HG03066 (cell line): ENCODE measurements at regions not wholly inside any gene's neighbourhood (a gene's known extent, or its start where the extent isn't known, plus 50 kb on each side); places are given as distances from the start of the nearest gene placed in this dataset.

Experiments used
- ATAC-seq: cut with Tn5 transposase; IDR thresholded peaks from one replicate; pipeline ENCODE4 v1.9.1; 2021; ENCODE audit warnings: low read depth; ENCODE audit not compliant: unreplicated experiment

DNA sequence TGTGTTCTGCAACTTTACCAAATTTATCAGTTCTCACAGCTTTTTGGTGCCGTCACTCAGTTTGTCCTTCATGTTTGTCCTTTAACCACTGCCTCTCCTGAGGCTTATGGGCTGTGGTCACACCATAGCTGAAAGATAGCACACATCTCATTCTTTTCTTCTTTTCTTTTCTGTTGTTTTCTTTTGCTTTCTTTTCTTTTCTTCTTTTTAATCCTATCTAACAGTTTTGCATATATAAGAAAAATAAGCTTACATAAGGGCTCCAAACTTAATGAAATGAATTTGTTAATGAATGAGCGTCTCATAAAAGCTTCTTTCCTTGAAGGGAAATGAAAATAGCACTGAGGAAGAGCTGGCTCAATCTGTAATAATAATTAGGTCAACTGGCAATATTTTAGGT lies 1061.2 kb downstream of the PCDH18 start:
- no peak for ATAC-seq

DNA sequence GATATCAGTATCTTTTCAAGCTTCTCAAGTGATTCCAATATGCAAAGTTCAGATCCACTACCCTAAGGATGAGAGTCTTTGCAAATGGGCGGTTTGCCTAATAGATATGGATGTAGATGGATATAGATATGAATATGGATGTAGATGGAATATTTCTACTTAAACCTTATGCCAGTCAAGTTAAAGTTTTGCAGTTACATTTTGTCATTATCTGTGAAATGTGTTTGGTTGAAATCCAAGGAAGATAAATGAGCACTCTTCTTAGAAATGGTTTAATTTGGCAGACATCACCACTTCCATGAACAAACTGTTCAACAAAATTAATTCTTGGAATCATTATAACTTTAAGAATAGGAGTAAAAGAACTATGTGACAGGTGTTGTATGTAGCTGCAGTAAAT lies 1066.6 kb downstream of the PCDH18 start:
- ATAC-seq: no peak

DNA sequence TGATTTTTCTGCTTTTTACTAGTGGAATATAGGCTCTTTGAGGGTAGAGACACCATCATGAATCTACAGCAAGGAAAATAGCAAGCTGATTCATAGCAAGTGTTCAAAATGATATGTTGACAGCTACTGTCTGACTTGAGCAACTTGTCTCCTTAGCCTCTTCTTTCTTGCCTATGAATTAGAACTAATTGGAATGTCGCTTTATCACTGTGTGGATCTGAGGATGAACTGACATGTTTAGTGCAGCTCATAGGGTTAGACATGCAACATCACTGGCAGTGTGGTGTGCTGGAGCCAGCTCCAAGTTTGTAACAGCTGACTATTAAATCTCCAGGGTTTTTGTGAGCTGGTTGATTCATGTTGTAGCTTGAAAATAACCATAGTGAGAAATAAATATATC lies 1068.4 kb downstream of the PCDH18 start:
- no peak for ATAC-seq

DNA sequence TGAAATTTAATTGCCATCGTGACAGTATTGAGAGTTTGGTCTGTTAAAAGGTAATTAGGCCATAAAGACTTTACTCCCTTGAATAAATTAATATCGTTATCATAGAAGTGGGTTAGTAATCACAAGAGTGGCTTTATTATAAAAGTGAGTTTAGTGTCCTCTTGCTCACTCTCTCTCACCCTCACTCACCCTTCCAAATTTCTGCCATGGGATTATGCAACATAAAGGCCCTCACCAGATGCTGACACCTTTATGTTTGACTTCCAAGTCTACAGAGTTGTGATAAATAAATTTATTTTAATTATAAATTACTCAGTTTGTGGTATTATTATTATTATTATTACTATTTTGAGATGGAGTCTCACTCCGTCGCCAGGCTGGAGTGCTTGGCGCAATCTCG lies 1070.8 kb downstream of the PCDH18 start:
- ATAC-seq: no peak

DNA sequence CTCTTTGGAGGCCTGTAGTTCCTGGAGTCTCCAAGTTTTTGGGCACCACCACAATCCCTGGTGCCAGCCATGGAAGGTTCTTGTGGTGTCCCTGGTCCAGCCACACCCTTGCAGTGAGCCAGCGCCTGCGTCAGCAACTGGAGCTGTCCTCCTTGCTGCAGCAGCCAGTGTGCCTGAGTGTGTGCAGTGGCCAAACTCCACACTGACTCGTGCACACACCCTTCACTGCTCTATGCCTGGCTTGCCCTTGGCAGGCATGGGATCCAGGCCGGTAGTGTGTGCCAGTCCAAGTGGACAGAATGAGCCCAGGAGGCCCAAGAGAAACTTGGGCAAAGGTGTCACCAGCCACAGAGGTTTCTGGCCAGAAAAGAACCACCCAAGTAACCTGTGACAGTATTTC lies 1074.0 kb downstream of the PCDH18 start:
- ATAC-seq: no peak

DNA sequence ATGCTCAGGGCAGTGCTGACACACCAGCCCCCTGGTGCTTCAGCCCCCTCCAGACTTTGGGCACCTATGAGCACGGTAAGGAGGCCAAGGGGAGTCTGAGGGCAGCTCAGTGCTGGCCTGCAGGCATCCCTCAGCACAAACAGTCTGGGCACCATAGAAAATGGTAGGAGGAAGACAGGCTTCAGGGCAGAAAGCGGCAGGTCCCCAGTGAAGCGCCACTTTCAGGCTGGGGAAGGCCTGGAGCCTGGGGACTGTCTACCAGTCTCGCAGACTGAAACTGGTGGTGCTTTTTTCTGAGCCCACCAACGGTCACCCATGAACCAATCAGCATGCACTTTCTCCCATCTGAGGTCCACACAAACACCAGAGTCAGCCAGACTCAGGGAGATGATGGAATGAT lies 1074.7 kb downstream of the PCDH18 start:
- no peak for ATAC-seq

DNA sequence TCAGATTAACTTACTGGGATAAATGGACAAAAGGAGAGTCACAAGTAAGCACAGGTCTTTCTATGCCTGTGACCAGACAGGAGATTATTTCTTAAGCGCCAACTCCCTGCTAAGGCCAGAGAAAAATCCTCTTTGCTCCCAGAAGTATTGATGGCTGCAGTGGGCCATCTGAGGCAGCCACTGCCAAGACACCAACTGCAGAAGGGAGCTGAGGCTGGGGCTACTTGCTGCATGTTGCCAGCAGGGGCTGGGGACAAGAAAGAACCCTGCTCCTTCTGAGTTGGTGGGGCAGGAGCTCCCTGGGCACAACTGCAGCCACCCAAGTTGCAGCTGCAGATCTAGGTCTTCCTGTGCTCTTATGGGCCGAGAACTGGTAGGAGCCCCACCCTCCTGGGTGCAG lies 1075.3 kb downstream of the PCDH18 start:
- no peak for ATAC-seq

DNA sequence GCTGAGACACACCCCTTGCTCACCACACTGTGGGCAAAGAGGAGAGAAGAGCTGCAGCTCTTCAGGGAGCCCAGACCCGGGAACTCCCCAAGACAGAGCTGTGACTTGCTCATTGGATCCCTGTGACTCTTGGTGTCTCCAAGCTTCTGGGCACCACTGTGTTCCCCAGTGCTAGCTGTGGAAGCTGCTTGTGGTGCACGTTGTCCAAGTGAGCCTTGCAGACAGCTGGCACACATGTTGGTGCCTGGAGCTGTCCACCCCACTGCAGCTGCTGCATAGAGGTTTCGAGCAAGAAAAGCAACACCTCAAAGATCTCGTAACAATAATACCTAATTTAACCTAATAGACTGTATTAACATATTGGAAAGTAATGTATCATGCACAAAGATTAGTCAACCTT lies 1089.3 kb downstream of the PCDH18 start:
- no peak for ATAC-seq

DNA sequence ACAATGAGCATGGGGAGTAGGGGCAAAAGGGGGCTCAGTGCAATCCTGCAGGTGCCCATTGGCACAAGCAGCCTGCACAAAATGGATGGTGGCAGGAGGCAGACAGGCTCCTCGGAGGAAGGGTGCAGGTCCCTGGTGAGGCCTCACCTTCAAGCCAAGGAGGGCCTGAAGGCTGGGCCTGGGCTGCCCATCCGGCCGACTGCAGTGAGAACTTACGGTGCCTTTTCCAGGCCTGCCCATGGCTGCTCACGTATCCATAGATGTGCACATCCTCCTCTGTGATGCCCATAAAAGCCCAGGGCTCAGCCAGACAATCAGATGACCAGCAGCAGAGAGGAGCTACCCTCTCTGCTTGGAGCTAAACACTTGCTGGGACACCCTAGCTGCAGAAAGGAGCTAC lies 1089.8 kb downstream of the PCDH18 start:
- no peak for ATAC-seq

DNA sequence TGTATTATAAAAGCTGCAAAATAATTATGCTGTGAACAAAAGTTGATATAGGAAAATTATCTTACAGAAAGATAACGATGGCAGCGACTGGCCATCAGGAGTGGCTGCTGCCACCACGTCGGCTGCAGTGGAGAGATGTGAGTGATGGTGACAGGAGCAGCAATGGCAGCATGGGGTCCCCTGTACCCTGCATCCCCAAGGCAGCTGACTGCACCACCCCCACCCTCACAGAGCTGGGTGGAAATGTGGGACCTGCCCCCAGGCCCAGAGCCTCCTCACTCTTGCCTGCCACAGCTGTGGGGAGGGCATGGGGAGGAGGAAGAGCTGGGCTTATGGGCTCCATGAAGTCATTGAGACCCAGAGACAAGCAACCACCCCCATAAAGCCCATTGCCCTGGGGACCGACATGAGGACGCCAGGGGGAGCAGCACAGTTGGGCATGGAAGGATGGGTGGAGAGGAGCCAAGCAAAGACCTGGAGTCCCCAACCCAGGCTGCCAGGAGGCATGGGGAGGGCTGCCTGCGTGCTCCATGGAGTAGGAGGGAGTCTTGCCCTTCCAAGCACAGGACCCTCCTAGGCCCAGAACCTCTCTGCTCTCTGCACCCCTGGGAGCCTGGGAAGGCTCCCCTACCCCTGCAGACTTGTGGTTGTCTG lies 1090.5 kb downstream of the PCDH18 start:
- ATAC-seq: no peak

DNA sequence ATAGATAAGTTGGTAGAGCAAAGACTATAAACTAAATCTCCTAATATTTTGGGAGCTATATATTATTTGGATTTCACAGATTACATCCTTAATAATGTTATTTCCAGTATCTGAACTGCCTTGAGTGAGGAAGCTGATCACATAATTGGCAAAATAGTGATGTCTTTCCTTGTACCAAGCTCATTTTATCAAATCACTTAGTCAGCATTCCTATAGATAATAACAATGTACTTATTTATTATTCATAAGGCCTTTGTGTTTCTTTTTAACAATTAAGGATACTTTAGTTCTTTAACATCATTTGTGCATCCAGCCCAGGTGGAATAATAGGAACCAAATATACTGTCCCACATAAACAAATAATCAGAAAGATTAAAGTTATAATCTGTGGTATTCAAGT lies 1093.6 kb downstream of the PCDH18 start:
- ATAC-seq: no peak

DNA sequence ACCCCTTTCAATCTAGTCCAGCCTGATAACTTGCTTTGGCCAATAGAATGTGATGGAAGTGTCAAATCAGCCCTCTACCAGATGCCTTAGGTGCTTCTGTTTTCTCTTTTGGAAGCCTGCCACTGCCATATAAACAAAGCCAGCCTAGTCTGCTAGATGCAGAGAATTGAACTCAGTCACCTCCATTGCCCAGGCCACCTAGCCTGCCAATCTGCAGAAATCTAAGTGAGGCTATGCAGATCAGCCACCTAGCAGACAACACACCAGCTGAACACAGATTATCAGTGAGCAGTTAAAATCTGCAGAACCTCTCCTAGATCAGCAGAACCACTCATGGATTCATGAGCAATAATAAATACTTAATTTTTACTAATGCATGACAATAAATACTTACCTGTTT lies 1108.2 kb downstream of the PCDH18 start:
- no peak for ATAC-seq

DNA sequence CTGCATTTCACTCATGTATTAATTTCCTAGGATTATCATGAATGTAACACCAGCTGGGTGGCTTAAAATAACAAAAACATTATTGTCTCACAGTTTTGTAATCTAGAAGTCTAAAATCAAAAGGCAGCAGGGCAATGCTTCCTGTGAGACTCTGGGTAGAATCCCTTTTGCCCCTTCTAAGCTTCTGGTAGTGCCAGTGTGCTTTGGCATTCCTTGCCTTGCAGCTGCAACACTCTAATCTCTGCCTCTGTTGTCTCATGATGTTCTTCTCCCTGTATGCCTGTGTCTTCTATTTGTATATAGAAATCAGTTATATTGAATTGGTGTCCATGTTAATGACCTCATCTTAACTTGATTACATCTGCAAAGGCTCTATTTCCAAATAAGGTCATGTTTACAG lies 1117.3 kb downstream of the PCDH18 start:
- no peak for ATAC-seq

DNA sequence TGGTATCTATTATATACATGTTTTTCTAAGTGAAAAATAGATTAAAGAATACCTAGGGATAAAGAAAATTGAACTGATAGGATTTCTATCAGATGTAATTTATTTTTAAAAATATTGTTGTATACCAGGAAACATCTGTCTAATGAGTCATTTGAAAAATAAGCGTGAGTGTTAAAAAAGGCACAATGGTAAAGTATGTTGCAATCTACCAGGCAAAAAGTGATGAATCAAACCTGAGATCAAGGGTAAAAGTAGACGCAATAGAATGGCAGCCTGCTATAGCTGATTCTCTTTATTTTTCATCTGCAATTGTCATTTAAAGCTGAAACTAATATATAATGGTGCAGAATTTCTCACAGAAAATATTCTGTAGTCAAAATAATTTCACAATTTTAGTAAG lies 1119.6 kb downstream of the PCDH18 start:
- no peak for ATAC-seq

DNA sequence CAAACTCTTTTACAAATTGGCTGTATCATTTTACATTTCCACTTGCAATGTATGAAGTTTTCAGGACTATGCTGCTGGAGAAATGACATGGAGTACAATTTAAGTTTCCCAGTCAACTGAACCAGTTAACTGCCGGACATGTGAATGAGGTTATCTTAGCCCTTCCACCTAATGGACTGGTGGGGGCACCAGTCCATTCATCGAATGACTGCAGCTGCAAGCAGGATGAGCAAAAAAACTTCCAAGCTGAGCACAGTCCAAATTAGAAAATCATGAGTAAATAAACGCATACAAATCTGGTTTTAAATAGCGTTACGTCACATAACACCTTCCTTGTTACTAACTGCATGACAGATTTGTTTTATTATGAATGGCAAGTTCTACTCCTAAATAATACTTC lies 1131.5 kb downstream of the PCDH18 start:
- no peak for ATAC-seq

DNA sequence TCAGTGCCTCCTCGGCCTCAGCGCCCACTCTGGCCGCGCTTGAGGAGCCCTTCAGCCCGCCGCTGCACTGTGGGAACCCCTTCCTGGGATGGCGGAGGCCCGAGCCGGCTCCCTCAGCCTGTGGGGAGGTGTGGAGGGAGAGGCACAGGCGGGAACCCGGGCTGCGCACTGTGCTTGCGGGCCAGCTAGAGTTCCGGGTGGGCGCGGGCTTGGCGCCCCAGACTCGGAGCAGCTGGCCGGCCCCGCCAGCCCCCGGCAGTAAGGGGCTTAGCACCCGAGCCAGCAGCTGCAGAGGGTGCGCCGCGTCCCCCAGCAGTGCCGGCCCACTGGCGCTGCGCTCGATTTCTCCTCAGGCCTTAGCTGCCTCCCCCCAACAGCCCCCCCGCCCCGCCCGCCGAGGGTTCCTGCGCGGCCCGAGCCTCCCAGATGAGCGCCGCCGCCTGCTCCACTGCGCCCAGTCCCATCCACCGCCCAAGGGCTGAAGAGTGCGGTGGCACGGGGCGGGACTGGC lies 1137.0 kb downstream of the PCDH18 start:
- ATAC-seq: no peak

DNA sequence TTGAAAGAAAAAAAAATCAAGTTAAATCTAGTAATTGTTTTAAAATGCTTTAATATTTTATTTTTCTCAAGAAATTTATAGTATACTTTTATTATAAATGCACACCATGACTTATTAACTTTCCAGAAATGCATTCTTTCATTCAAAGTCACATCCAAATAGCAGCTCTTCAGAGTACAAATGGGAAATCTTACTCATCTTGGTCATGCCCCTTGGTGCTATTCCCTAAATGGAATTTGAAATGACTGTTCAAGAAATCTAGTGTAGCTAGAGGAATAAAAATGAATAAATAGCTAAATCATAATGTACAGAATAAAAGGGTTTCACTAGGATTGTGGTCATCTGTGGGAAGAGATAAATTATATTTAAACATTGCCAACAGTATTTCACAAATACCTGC lies 1139.7 kb downstream of the PCDH18 start:
- no peak for ATAC-seq

DNA sequence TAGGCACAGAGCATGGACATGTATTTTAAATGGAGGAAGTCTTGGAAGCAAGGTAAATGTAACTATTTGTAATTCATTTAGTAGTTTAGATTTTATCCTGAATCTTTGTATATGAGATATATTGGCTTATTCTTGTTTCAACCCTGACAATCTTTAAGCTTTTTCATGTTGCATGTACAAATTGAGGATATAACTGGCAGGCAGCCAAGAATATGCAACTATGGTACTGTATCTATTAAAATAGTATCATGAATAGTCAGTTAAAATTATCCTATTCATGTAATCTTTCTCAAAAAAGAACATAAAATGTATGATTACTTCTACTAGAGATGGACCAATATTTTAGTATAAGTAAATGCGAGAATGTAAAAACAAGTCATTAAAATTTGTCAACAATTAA lies 1141.5 kb downstream of the PCDH18 start:
- no peak for ATAC-seq

DNA sequence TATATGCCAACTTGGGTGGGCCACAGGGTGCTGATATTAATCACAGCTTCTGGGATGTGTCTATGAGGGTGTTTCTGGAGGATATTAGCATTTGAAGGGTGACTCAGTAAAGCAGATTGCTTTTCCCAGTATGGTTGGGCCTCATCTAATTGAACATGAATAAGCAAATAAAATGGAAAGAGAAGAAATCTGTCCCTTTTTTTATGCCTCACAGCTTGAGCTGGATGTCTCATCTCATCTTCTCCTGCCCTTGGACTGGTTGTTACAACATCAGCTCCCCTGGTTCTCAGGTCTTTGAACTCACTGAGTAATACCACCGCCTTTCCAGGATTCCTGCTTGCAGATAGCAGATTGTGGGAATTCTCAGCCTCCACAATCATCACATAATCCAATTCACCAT lies 1149.2 kb downstream of the PCDH18 start:
- no peak for ATAC-seq

DNA sequence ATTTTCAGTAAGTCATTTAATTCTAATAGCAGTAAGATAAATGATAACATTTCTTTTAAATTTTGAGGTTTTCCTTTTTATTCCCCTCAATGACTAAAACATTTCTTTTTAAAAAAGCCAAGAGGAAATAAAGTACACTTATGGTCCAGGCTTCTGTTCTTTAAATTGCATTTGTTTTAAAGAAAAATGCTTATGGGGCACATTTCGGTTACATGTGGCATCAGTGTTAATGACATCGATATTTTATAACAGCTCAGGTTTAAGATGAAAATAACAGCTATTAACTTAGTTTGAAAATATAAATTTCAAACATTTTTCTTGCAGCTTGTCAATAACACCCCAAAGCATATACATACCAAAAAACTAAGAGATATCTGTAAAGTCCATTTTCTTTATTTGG lies 1161.1 kb downstream of the PCDH18 start:
- no peak for ATAC-seq

DNA sequence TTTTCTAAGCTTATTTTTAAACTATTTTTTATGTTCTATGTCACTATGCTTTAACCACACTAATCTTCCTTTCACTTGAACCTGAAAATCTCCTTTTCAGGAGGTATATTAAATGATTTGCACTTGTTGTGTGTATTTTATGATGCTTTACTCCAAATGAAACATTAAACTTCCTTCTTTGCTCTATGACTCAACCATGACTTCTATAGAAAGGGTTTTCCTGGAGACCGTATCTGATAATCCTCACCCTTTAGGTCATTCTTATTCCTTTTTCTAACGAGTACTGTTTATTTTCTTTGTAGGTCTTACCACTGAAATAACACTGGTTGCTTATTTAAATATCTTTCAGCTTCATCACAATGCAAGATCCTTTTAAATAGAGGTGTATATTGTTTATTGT lies 1163.2 kb downstream of the PCDH18 start:
- no peak for ATAC-seq

DNA sequence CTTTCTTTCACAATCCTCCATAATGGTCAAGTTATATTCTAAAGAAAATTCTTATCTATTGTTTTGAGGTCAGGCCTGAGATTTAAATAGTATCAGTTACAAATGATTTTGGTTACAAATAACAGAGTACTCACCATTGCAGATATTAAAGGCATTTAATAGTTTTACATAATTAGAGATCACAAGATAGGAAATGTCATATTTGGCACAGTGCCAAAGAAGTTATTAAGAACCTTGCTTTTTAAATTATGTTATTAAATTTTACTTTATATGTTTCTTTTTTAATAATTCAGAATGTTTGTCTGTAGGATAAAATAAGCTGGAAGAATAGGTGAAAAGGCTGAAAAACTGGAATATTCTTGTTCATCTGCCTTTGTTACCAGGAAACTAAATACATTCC lies 1174.7 kb downstream of the PCDH18 start:
- ATAC-seq: no peak

DNA sequence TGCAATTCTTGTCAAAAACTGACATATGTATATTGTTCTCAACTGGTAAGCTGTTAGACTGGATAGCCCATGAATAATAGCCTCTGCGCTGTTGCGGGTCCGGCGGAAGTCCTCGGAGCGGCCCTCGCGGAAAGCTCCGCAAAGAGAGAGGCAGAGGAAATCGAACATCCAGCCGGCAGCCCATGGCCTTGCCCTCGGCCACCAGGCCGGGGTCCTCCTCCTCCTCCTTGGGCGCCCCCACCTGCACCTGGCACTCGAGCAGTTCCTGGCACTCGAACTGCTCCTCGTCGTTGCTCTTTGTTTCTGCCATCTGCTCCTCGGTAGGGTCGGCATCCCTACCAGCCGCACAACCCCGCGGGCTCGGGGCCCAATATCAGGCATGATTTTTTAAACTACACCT lies 1176.3 kb downstream of the PCDH18 start:
- ATAC-seq: no peak
